Testis (tissue), 2 donors: ENCODE measurements at regions not wholly inside any gene's neighbourhood (a gene's known extent, or its start where the extent isn't known, plus 50 kb on each side); places are given as distances from the start of the nearest gene placed in this dataset.

Source experiments
- CTCF ChIP-seq, 3 experiments: fragments of 450-650 bp in 2 of 3; fragments of 200-600 bp in 1 of 3; sonication (generic) in 1 of 3; IDR thresholded peaks; one replicate each; pipeline ENCODE4 v1.5.1; 2016 to 2019; ENCODE audit warnings: antibody characterized with exemption in 3 of 3, mild to moderate bottlenecking in 2 of 3, moderate library complexity in 1 of 3
- POLR2A ChIP-seq: fragments of 450-650 bp; IDR thresholded peaks from one replicate; pipeline ENCODE4 v1.6.1; 2017; ENCODE audit warnings: antibody characterized with exemption, mild to moderate bottlenecking, moderate library complexity

- TF ChIP-seq CTCF (IDR thresholded peaks at IDR 0.05) (no peak), POLR2A (no peak)
Observed at GRCh38 chr10:129107525-129107924, 359.5 kb upstream of the MGMT start.
